Endodermal cell (in vitro differentiated cells): ENCODE measurements at regions not wholly inside any gene's neighbourhood (a gene's known extent, or its start where the extent isn't known, plus 50 kb on each side); places are given as distances from the start of the nearest gene placed in this dataset.

Experiments
- DNase-seq: peaks from one replicate; pipeline ENCODE4 v3.0.0-alpha.2; 2017
- H3K27ac ChIP-seq: 2 replicates; pipeline ENCODE4 v1.5.1; 2013; ENCODE audit warnings: mild to moderate bottlenecking, low read depth, low read length, moderate library complexity
- H3K27me3 ChIP-seq: 2 replicates; pipeline ENCODE4 v1.6.1; 2013; ENCODE audit warnings: mild to moderate bottlenecking, low read length, moderate library complexity; ENCODE audit not compliant: insufficient read depth, control insufficient read depth, poor library complexity, severe bottlenecking
- H3K36me3 ChIP-seq: 2 replicates; pipeline ENCODE4 v1.7.0; 2013; ENCODE audit warnings: mild to moderate bottlenecking, low read length, moderate library complexity; ENCODE audit not compliant: control insufficient read depth, insufficient read depth
- H3K4me1 ChIP-seq: one replicate; pipeline ENCODE4 v1.7.0; 2013; ENCODE audit warnings: low read length; ENCODE audit not compliant: control insufficient read depth, insufficient read depth
- H3K4me3 ChIP-seq: 2 replicates; pipeline ENCODE4 v1.5.1; 2013; ENCODE audit warnings: mild to moderate bottlenecking, low read length, moderate library complexity
- H3K9ac ChIP-seq: 2 replicates; pipeline ENCODE4 v1.6.1; 2013; ENCODE audit warnings: mild to moderate bottlenecking, low read length, moderate library complexity; ENCODE audit not compliant: poor library complexity, severe bottlenecking; ENCODE audit errors: extremely low read depth
- H3K9me3 ChIP-seq: 2 replicates; pipeline ENCODE4 v1.6.1; 2013; ENCODE audit warnings: mild to moderate bottlenecking, low read length, moderate library complexity; ENCODE audit not compliant: control insufficient read depth
- H3K27ac Mint-ChIP-seq: 2 replicates; pipeline ENCODE4 v1.8.0; 2020; ENCODE audit warnings: mixed read lengths
- H3K27me3 Mint-ChIP-seq: 2 replicates; pipeline ENCODE4 v1.8.0; 2021; ENCODE audit warnings: mild to moderate bottlenecking, mixed read lengths; ENCODE audit not compliant: insufficient read depth
- H3K36me3 Mint-ChIP-seq: 2 replicates; pipeline ENCODE4 v1.8.0; 2020; ENCODE audit warnings: low read depth, mixed read lengths
- H3K4me1 Mint-ChIP-seq: 2 replicates; pipeline ENCODE4 v1.8.0; 2020; ENCODE audit warnings: mixed read lengths
- H3K4me3 Mint-ChIP-seq: 2 replicates; pipeline ENCODE4 v1.8.0; 2020; ENCODE audit warnings: mild to moderate bottlenecking, moderate library complexity, mixed read lengths
- H3K9me3 Mint-ChIP-seq: 2 replicates; pipeline ENCODE4 v1.8.0; 2020; ENCODE audit warnings: mild to moderate bottlenecking, mixed read lengths
- CTCF ChIP-seq: fragments of 200-600 bp; sonication (generic); conservative IDR thresholded peaks from 2 replicates; pipeline ENCODE4 v1.5.0; 2021; ENCODE audit warnings: antibody characterized with exemption, mild to moderate bottlenecking
- WGBS, 2 experiments: methylation state at CpG; one replicate each; pipeline versions ENCODE4 v1.1.5 to v1.1.7; 2013; ENCODE audit warnings: missing lambda C conversion rate in 2 of 2, mixed read lengths in 1 of 2; ENCODE audit not compliant: insufficient coverage in 1 of 2, insufficient read length in 1 of 2; 5-methylcytosine and 5-hydroxymethylcytosine counted together

- Histone ChIP-seq H3K27me3 (no peaks in the 10 kb centered on the region), H3K4me3 (no peak overlapping the region), H3K27ac (no peak overlapping the region), H3K9me3 (no peaks in the 10 kb centered on the region), H3K4me1 (no peaks in the 10 kb centered on the region), H3K9ac (no peak overlapping the region), H3K36me3 (no peaks in the 10 kb centered on the region)
- Mint-ChIP-seq H3K9me3 (peaks cover 4% of the 10 kb centered on the region), H3K27me3 (no peaks in the 10 kb centered on the region), H3K36me3 (no peaks in the 10 kb centered on the region), H3K4me3 (no peak overlapping the region), H3K27ac (no peak overlapping the region), H3K4me1 (no peaks in the 10 kb centered on the region)
- TF ChIP-seq CTCF: no peak
- DNase-seq: no peak
These were observed 1151.3 kb upstream of the IGFBP7 start for GRCh38 chr4:58261526-58261925.

GRCh38 chr4:58254291-58254690 lies 1144.1 kb upstream of the IGFBP7 start:
- Histone ChIP-seq H3K4me1 (no peaks in the 10 kb centered on the region), H3K4me3 (no peak overlapping the region), H3K9ac (no peak overlapping the region), H3K27ac (no peak overlapping the region), H3K9me3 (no peaks in the 10 kb centered on the region), H3K27me3 (no peaks in the 10 kb centered on the region), H3K36me3 (no peaks in the 10 kb centered on the region)
- Mint-ChIP-seq H3K27me3 (no peaks in the 10 kb centered on the region), H3K4me1 (peaks cover 10% of the 10 kb centered on the region), H3K36me3 (no peaks in the 10 kb centered on the region), H3K4me3 (no peak overlapping the region), H3K9me3 (peaks cover 2% of the 10 kb centered on the region), H3K27ac (no peak overlapping the region)
- no peak for TF ChIP-seq CTCF
- 57 to 78% methylated on average over 3 of the region's 3 CpGs for WGBS, 2 experiments
- no peak for DNase-seq

- peaks cover 10% of the 10 kb centered on the region for H3K4me1 Mint-ChIP-seq
- no peak for TF ChIP-seq CTCF
- no peaks in the 10 kb centered on the region for H3K36me3 Mint-ChIP-seq
These were observed 1142.5 kb upstream of the IGFBP7 start for GRCh38 chr4:58252656-58253055.

More at GRCh38 chr4:58252656-58253055, 1142.5 kb upstream of the IGFBP7 start:
- Histone ChIP-seq H3K9me3 (no peaks in the 10 kb centered on the region), H3K9ac (no peak overlapping the region), H3K36me3 (no peaks in the 10 kb centered on the region), H3K27ac (no peak overlapping the region), H3K27me3 (no peaks in the 10 kb centered on the region), H3K4me3 (no peak overlapping the region), H3K4me1 (no peaks in the 10 kb centered on the region)
- Mint-ChIP-seq H3K27me3 (no peaks in the 10 kb centered on the region), H3K4me3 (no peak overlapping the region), H3K27ac (no peak overlapping the region), H3K9me3 (no peaks in the 10 kb centered on the region)
- no peak for DNase-seq
- WGBS, 2 experiments: 97% methylated on average over 2 of the region's 2 CpGs; no CpG with 5 or more reads in 1 of the 2 experiments
